ENCODE measurements at regions not wholly inside any gene's neighbourhood (a gene's known extent, or its start where the extent isn't known, plus 50 kb on each side); places are given as distances from the start of the nearest gene placed in this dataset.

GRCh38 chr10:128557149-128557710 is 431.0 kb upstream of the MKI67 start:
- TF ChIP-seq CTCF (IDR thresholded peaks at IDR 0.05) (peak; percentile 10), EZH2 (IDR thresholded peaks at IDR 0.05) (no peak)
